WTC11 (cell line): ENCODE measurements at regions not wholly inside any gene's neighbourhood (a gene's known extent, or its start where the extent isn't known, plus 50 kb on each side); places are given as distances from the start of the nearest gene placed in this dataset.

Experiments used
- ATAC-seq: fragments of 200-7000 bp; cut with Tn5 transposase; 2 replicates; pipeline ENCODE4 v1.10.0; 2021; ENCODE audit warnings: mild to moderate bottlenecking, moderate library complexity
- CTCF ChIA-PET: fragments of 300-600 bp; sonication (Branson Sonifier 250); formaldehyde crosslinking; loops from one replicate; lab custom pipeline; 2021; ENCODE audit warnings: antibody characterized with exemption; lab: Charles Lee
- POLR2A ChIA-PET: fragments of 350-600 bp; sonication (Branson Sonifier 250); formaldehyde crosslinking; loops from one replicate; lab custom pipeline; 2021; ENCODE audit warnings: antibody characterized with exemption; lab: Charles Lee
- DNase-seq: peaks from one replicate; pipeline ENCODE4 v3.0.0; 2021; ENCODE audit warnings: low spot score
- H3K27ac Mint-ChIP-seq: 2 replicates; pipeline ENCODE4 v1.8.0; 2021; ENCODE audit warnings: mixed read lengths
- H3K27me3 Mint-ChIP-seq: 2 replicates; pipeline ENCODE4 v1.8.0; 2021; ENCODE audit warnings: low read depth, mild to moderate bottlenecking, moderate library complexity, mixed read lengths
- H3K36me3 Mint-ChIP-seq: 2 replicates; pipeline ENCODE4 v1.8.0; 2021; ENCODE audit warnings: mixed read lengths
- H3K4me1 Mint-ChIP-seq: 2 replicates; pipeline ENCODE4 v1.8.0; 2022; ENCODE audit warnings: mixed read lengths
- H3K4me3 Mint-ChIP-seq: 2 replicates; pipeline ENCODE4 v1.8.0; 2021; ENCODE audit warnings: mild to moderate bottlenecking, moderate library complexity, mixed read lengths
- H3K9me3 Mint-ChIP-seq: 2 replicates; pipeline ENCODE4 v1.8.0; 2021; ENCODE audit warnings: mixed read lengths
- AFF4 ChIP-seq: sonication (generic); formaldehyde crosslinking; IDR thresholded peaks from 2 replicates; pipeline ENCODE4 v1.8.1; 2023; ENCODE audit warnings: mild to moderate bottlenecking, missing genetic modification reagents, borderline replicate concordance
- ATF6 ChIP-seq: sonication (generic); formaldehyde crosslinking; IDR thresholded peaks from 2 replicates; pipeline ENCODE4 v1.8.1; 2023; ENCODE audit warnings: mild to moderate bottlenecking, missing genetic modification reagents
- CDX4 ChIP-seq: fragments of 250-450 bp; sonication (Bioruptor Pico); IDR thresholded peaks from 2 replicates; pipeline ENCODE4 v1.9.0; 2021; ENCODE audit warnings: moderate library complexity, mild to moderate bottlenecking, inconsistent platforms, borderline replicate concordance
- CREB1 ChIP-seq: sonication (generic); formaldehyde crosslinking; IDR thresholded peaks from 2 replicates; pipeline ENCODE4 v1.8.0; 2023; ENCODE audit warnings: mild to moderate bottlenecking, missing genetic modification reagents
- CREM ChIP-seq: sonication (generic); formaldehyde crosslinking; IDR thresholded peaks from 2 replicates; pipeline ENCODE4 v1.8.1; 2022; ENCODE audit warnings: mild to moderate bottlenecking, missing genetic modification reagents, moderate library complexity
- E2F5 ChIP-seq: sonication (generic); formaldehyde crosslinking; IDR thresholded peaks from 2 replicates; pipeline ENCODE4 v1.8.1; 2022; ENCODE audit warnings: mild to moderate bottlenecking, moderate library complexity, missing genetic modification reagents
- ETV6 ChIP-seq: sonication (generic); formaldehyde crosslinking; IDR thresholded peaks from 2 replicates; pipeline ENCODE4 v1.8.1; 2022; ENCODE audit warnings: mild to moderate bottlenecking, missing genetic modification reagents
- FOXJ3 ChIP-seq: sonication (generic); formaldehyde crosslinking; IDR thresholded peaks from 2 replicates; pipeline ENCODE4 v1.9.0; 2021; ENCODE audit warnings: missing genetic modification reagents, mild to moderate bottlenecking, borderline replicate concordance
- FOXP4 ChIP-seq: sonication (generic); formaldehyde crosslinking; IDR thresholded peaks from 2 replicates; pipeline ENCODE4 v1.8.0; 2022; ENCODE audit warnings: mild to moderate bottlenecking, missing genetic modification reagents
- GTF2I ChIP-seq: fragments of 250-450 bp; sonication (Bioruptor Pico); conservative IDR thresholded peaks from 2 replicates; pipeline ENCODE4 v1.4.0; 2021; ENCODE audit warnings: mild to moderate bottlenecking
- NR2C2 ChIP-seq: sonication (generic); formaldehyde crosslinking; IDR thresholded peaks from 2 replicates; pipeline ENCODE4 v1.8.0; 2022; ENCODE audit warnings: mild to moderate bottlenecking, missing genetic modification reagents
- SMAD4 ChIP-seq: sonication (generic); formaldehyde crosslinking; IDR thresholded peaks from 2 replicates; pipeline ENCODE4 v1.8.0; 2022; ENCODE audit warnings: mild to moderate bottlenecking, missing genetic modification reagents
- TEAD1 ChIP-seq: sonication (generic); formaldehyde crosslinking; IDR thresholded peaks from 2 replicates; pipeline ENCODE4 v1.8.0; 2022; ENCODE audit warnings: mild to moderate bottlenecking, missing genetic modification reagents
- USF1 ChIP-seq: sonication (generic); formaldehyde crosslinking; IDR thresholded peaks from 2 replicates; pipeline ENCODE4 v1.8.0; 2022; ENCODE audit warnings: mild to moderate bottlenecking, missing genetic modification reagents
- ZBTB21 ChIP-seq: sonication (generic); formaldehyde crosslinking; IDR thresholded peaks from 2 replicates; pipeline ENCODE4 v1.8.1; 2023; ENCODE audit warnings: mild to moderate bottlenecking, missing genetic modification reagents, borderline replicate concordance
- ZNF121 ChIP-seq: sonication (generic); formaldehyde crosslinking; IDR thresholded peaks from 2 replicates; pipeline ENCODE4 v1.8.0; 2023; ENCODE audit warnings: missing genetic modification reagents
- ZNF425 ChIP-seq: fragments of 250-450 bp; sonication (Bioruptor Pico); conservative IDR thresholded peaks from 2 replicates; pipeline ENCODE4 v1.9.0; 2021; ENCODE audit warnings: mild to moderate bottlenecking
- ZNF532 ChIP-seq: fragments of 250-450 bp; sonication (Bioruptor Pico); IDR thresholded peaks from 2 replicates; pipeline ENCODE4 v1.9.0; 2021; ENCODE audit warnings: mild to moderate bottlenecking, borderline replicate concordance
- ZNF671 ChIP-seq: fragments of 250-450 bp; sonication (Bioruptor Pico); IDR thresholded peaks from 2 replicates; pipeline ENCODE4 v1.8.0; 2021; ENCODE audit warnings: mild to moderate bottlenecking

- H3K27me3 Mint-ChIP-seq, result no peaks in the 10 kb centered on the region; the same call in 1 of the 2 replicates
- ATAC-seq, result no peak; the same call in 1 of the 2 replicates
- no peak for DNase-seq
- peaks cover 7% of the 10 kb centered on the region for H3K4me1 Mint-ChIP-seq
- H3K36me3 Mint-ChIP-seq, result peaks cover 20% of the 10 kb centered on the region
- TF ChIP-seq CREM (CRISPR knock-in tag), result no peak
- TF ChIP-seq ATF6 (CRISPR knock-in tag), result no peak
- TF ChIP-seq TEAD1 (CRISPR knock-in tag), result no peak
- TF ChIP-seq FOXJ3 (CRISPR knock-in tag), result no peak
- no peak for TF ChIP-seq FOXP4 (CRISPR knock-in tag)
- TF ChIP-seq GTF2I, result no peak
- TF ChIP-seq CDX4 (CRISPR knock-in tag), result no peak
- TF ChIP-seq ETV6 (CRISPR knock-in tag), result no peak
- no peak for TF ChIP-seq SMAD4
- no peak for TF ChIP-seq ZNF121
- no peak for TF ChIP-seq ZNF671 (CRISPR knock-in tag)
- TF ChIP-seq AFF4 (CRISPR knock-in tag), result no peak
- no peak for TF ChIP-seq ZBTB21
- TF ChIP-seq USF1 (CRISPR knock-in tag), result no peak
- TF ChIP-seq NR2C2 (CRISPR knock-in tag), result no peak
- no peak for TF ChIP-seq ZNF532 (CRISPR knock-in tag)
- TF ChIP-seq ZNF425 (CRISPR knock-in tag), result no peak
- TF ChIP-seq E2F5 (CRISPR knock-in tag), result no peak
- TF ChIP-seq CREB1, result no peak
- ChIA-PET CTCF (no interaction called here), POLR2A (no interaction called here)
- no peak overlapping the region for H3K4me3 Mint-ChIP-seq
- H3K9me3 Mint-ChIP-seq, result peaks cover 33% of the 10 kb centered on the region
- no peak overlapping the region for H3K27ac Mint-ChIP-seq
Measured at GRCh38 chr19:23507446-23507845, 112.2 kb upstream of the ZNF91 start.
